Heart left ventricle (tissue), 16 donors: ENCODE measurements at regions not wholly inside any gene's neighbourhood (a gene's known extent, or its start where the extent isn't known, plus 50 kb on each side); places are given as distances from the start of the nearest gene placed in this dataset.

Experiments
- ATAC-seq, 4 donors: fragments of 200-7000 bp; cut with Tn5 transposase; one replicate each; pipeline ENCODE4 v1.9.1; 2020 to 2022; ENCODE audit warnings: moderate library complexity in 4 of 4, mild to moderate bottlenecking in 3 of 4, moderate number of reproducible peaks in 1 of 4
- DNase-seq, 5 donors: peaks; one replicate each; pipeline ENCODE4 v3.0.0-alpha.2; 2020
- H3K27ac ChIP-seq, 12 donors: fragments of 200-600 bp; sonication (generic) in 4 of 12; one replicate each; pipeline versions ENCODE4 v1.5.0 to v1.8.0; 2016 to 2022; ENCODE audit warnings: mild to moderate bottlenecking in 2 of 12
- H3K27me3 ChIP-seq, 9 donors: fragments of 200-600 bp; sonication (generic) in 2 of 9; one replicate each; pipeline versions ENCODE4 v1.5.1 to v1.8.0; 2016 to 2022; ENCODE audit warnings: mild to moderate bottlenecking in 3 of 9
- H3K36me3 ChIP-seq, 9 donors: fragments of 200-600 bp; sonication (generic) in 2 of 9; one replicate each; pipeline versions ENCODE4 v1.5.0 to v1.8.0; 2018 to 2022; ENCODE audit warnings: mild to moderate bottlenecking in 2 of 9
- H3K4me1 ChIP-seq, 12 donors: fragments of 200-600 bp; sonication (generic) in 4 of 12; one replicate each; pipeline versions ENCODE4 v1.5.0 to v1.8.0; 2016 to 2022; ENCODE audit warnings: mild to moderate bottlenecking in 3 of 12
- H3K4me3 ChIP-seq, 12 donors: fragments of 200-600 bp; sonication (generic) in 4 of 12; one replicate each; pipeline versions ENCODE4 v1.5.0 to v1.8.0; 2017 to 2022; ENCODE audit warnings: mild to moderate bottlenecking in 9 of 12, moderate library complexity in 4 of 12
- H3K9me3 ChIP-seq, 12 donors: fragments of 200-600 bp; sonication (generic) in 4 of 12; one replicate each; pipeline versions ENCODE4 v1.5.0 to v1.8.0; 2016 to 2022; ENCODE audit warnings: mild to moderate bottlenecking in 1 of 12
- CTCF ChIP-seq, 12 donors: fragments of 200-600 bp; sonication (generic) in 4 of 12; IDR thresholded peaks; one replicate each; pipeline versions ENCODE4 v1.5.0 to v1.8.0; 2018 to 2022; ENCODE audit warnings: antibody characterized with exemption in 12 of 12, mild to moderate bottlenecking in 5 of 12
- POLR2A ChIP-seq, 2 donors: fragments of 450-650 bp; IDR thresholded peaks; one replicate each; pipeline ENCODE4 v1.6.1; 2017; ENCODE audit warnings: antibody characterized with exemption in 2 of 2, mild to moderate bottlenecking in 2 of 2, moderate library complexity in 2 of 2
- WGBS, 4 donors: extraction: QIAGEN DNeasy Blood & Tissue Kit in 2 of 4; methylation state at CpG; one replicate each; pipeline versions ENCODE4 v1.1.5 to v1.1.7; 2013 to 2018; 5-methylcytosine and 5-hydroxymethylcytosine counted together
- intact Hi-C, 10 donors: fragments of 100-400 bp; cut with DNase I; formaldehyde crosslinking; loops; one replicate each; pipeline versions ENCODE4 v1.11.1 to v1.14.2; 2022
- donor health status: ischemic (EF 13 %, LVEDD 7.1; RV severe dilation, severe dysfunction).
- donor health status: healthy with polysubstance abuse.
- donor health status: DM: no; HTN: yes; CAD: no.
- donor health status: DM: no; HTN: no; CAD: no.
- donor health status: ischemic (EF 25% LVEDD 6.9; RV normal size, moderate dysfunction).
- donor health status: ischemic (EF 25% LVEDD 5.7; RV mildly dilated, moderate dysfunction).
- donor health status: healthy.
- donor health status: DM: yes; HTN: yes; CAD: no.
- donor health status: ischemic (EF 35%, LVEDD 5.7; RV mildly dilated, moderate dysfunction).
- donor health status: nonischemic (EF 11% LVEDD 7.7; RV severe dilation, severe dysfunction).
- donor health status: DM: yes; HTN: yes; CAD: no.
- donor health status: PGD.
- donor health status: ischemic (EF 29% LVEDD 5.4; RV normal size, mild dysfunction).
- donor health status: nonischemic (EF 23%, LVEDD 6.1; RV moderate dilation, normal function).

DNA sequence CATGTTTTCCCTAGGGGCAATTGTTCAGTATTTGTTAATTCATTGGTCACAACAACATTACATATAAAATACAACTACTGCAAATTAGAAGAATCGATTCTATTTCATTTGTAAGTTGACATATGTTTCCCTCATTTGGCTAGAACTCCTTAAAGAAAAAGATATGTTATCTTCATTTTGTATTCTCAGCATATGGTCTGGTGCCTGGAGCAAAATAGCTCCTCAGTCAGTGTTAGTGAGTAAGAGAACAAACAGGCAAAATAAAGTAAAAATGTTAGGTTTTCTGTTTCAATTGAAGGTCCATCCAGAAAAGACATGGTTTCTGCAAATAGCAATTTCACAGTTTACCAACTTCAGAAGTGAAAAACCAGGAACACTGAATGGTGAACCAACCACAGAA lies 1343.1 kb downstream of the ROBO1 start:
- 42 to 58% (median 44%) methylated on average over 1 of the region's 1 CpG for WGBS, 4 donors
- no peak for TF ChIP-seq POLR2A (IDR thresholded peaks at IDR 0.05)
- TF ChIP-seq CTCF (IDR thresholded peaks at IDR 0.05), result no peak
- Histone ChIP-seq H3K9me3 (peaks cover 0 to 7% (median 0%) of the 10 kb centered on the region in 12 donors), H3K36me3 (no peaks in the 10 kb centered on the region), H3K4me1 (no peaks in the 10 kb centered on the region), H3K4me3 (no peak overlapping the region), H3K27me3 (peaks cover 0 to 3% (median 0%) of the 10 kb centered on the region in 9 donors), H3K27ac (no peak overlapping the region)
- intact Hi-C loops, result no loop called here
- DNase-seq (no peak), ATAC-seq (no peak)

DNA sequence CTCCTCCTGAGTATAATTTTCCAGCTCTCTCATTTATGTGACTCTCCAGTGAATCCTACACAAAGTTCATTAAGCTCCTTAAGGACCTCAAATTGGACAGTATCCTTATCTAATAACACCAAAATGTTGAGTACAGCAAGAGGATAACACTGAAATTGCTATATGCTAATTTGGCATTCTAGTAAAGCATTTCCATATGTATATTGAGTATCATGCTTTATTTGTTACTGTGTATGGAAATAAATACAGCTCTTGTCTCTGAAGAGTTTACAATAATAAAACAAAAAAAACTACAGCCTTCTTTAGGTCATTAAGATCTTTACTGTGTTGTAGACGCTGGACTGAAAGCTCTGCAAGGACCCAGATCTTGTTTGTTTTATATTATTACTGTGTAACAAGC lies 1341.3 kb downstream of the ROBO1 start:
- intact Hi-C loops, result no loop called here
- Histone ChIP-seq H3K4me3 (no peak overlapping the region), H3K27ac (no peak overlapping the region), H3K27me3 (peaks cover 0 to 3% (median 0%) of the 10 kb centered on the region in 9 donors), H3K4me1 (no peaks in the 10 kb centered on the region), H3K9me3 (peaks cover 0 to 13% (median 0%) of the 10 kb centered on the region in 12 donors), H3K36me3 (no peaks in the 10 kb centered on the region)
- TF ChIP-seq CTCF (IDR thresholded peaks at IDR 0.05), result no peak
- no peak for TF ChIP-seq POLR2A (IDR thresholded peaks at IDR 0.05)
- DNase-seq (no peak), ATAC-seq (no peak)
- WGBS, 4 donors, result 70 to 79% (median 72%) methylated on average over 1 of the region's 1 CpG

DNA sequence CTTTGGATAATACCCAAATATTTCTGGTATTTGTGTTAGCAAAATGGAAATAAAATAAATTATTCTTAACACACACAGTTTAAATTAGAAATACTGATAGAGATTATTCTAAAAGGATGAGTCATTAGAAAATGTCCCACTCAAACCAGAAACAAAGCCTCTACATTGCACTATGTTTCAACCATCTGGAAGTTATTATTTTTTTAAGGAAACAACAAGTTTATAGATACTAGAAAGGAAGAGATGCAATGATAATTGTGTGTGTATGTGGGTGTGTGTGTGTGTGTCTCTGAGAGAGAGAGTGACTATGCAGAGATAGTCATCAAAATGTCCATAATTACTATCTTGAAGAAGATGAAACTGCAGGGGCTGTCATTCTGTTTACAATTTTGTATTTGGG lies 1340.5 kb downstream of the ROBO1 start:
- H3K4me1 ChIP-seq, result no peaks in the 10 kb centered on the region
- intact Hi-C loops, result no loop called here

GRCh38 chr3:78430741-78431140 lies 1337.1 kb downstream of the ROBO1 start:
- H3K27ac ChIP-seq, result no peak overlapping the region
- no peaks in the 10 kb centered on the region for H3K36me3 ChIP-seq
- WGBS, 4 donors, result 72 to 80% (median 74%) methylated on average over 1 of the region's 1 CpG
- intact Hi-C loops, result no loop called here
- no peak overlapping the region for H3K4me3 ChIP-seq
- TF ChIP-seq POLR2A (IDR thresholded peaks at IDR 0.05) (no peak), CTCF (IDR thresholded peaks at IDR 0.05) (no peak)
- H3K4me1 ChIP-seq, result no peaks in the 10 kb centered on the region
- no peaks in the 10 kb centered on the region for H3K27me3 ChIP-seq
- no peak for ATAC-seq
- peaks cover 0 to 13% (median 0%) of the 10 kb centered on the region in 12 donors for H3K9me3 ChIP-seq
- DNase-seq, result no peak

More for the DNA sequence above, 1340.5 kb downstream of the ROBO1 start:
- Histone ChIP-seq H3K4me3 (no peak overlapping the region), H3K27ac (no peak overlapping the region), H3K36me3 (no peaks in the 10 kb centered on the region), H3K9me3 (peaks cover 0 to 13% (median 0%) of the 10 kb centered on the region in 12 donors), H3K27me3 (no peaks in the 10 kb centered on the region)
- no peak for DNase-seq
- no peak for TF ChIP-seq CTCF (IDR thresholded peaks at IDR 0.05)
- no peak for TF ChIP-seq POLR2A (IDR thresholded peaks at IDR 0.05)
- ATAC-seq, result no peak
